ENCODE measurements at regions not wholly inside any gene's neighbourhood (a gene's known extent, or its start where the extent isn't known, plus 50 kb on each side); places are given as distances from the start of the nearest gene placed in this dataset.

GRCh38 chr14:54325766-54326165 lies 71.0 kb upstream of the CDKN3 start:
- TF ChIP-seq CREB1 (IDR thresholded peaks at IDR 0.05; ENCODE audit: low read depth), result no peak
- no peak for TF ChIP-seq TEAD4 (IDR thresholded peaks at IDR 0.05)
- no peak for TF ChIP-seq TCF12 (IDR thresholded peaks at IDR 0.05; ENCODE audit: low read depth)
- TF ChIP-seq EP300 (IDR thresholded peaks at IDR 0.05; ENCODE audit: borderline replicate concordance), result no peak
- no peak for TF ChIP-seq RAD21 (IDR thresholded peaks at IDR 0.05; ENCODE audit: low read depth)
- no peak for TF ChIP-seq TAF1 (IDR thresholded peaks at IDR 0.05; ENCODE audit: low read depth)
- TF ChIP-seq MAX (IDR thresholded peaks at IDR 0.05), result no peak
- TF ChIP-seq CEBPB (IDR thresholded peaks at IDR 0.05), result no peak
- TF ChIP-seq REST (IDR thresholded peaks at IDR 0.05; ENCODE audit: low read depth), result no peak
- no peak for TF ChIP-seq ZBTB7A (IDR thresholded peaks at IDR 0.05; ENCODE audit: low read depth)
- no peak for TF ChIP-seq YY1 (IDR thresholded peaks at IDR 0.05; ENCODE audit: low read depth)
- TF ChIP-seq FOXM1 (IDR thresholded peaks at IDR 0.05; ENCODE audit: borderline replicate concordance, low read depth), result no peak
- TF ChIP-seq USF1 (IDR thresholded peaks at IDR 0.05), result no peak
- no peak for TF ChIP-seq EGR1 (IDR thresholded peaks at IDR 0.05)
- TF ChIP-seq NFIC (IDR thresholded peaks at IDR 0.05), result no peak

GRCh38 chr14:54329082-54329695 lies 67.6 kb upstream of the CDKN3 start:
- TF ChIP-seq FOXM1 (IDR thresholded peaks at IDR 0.05; ENCODE audit: borderline replicate concordance, low read depth) (no peak), RAD21 (IDR thresholded peaks at IDR 0.05; ENCODE audit: low read depth) (peak; percentile 92)

GRCh38 chr14:54330876-54331275 lies 65.9 kb upstream of the CDKN3 start:
- no peak for TF ChIP-seq USF1 (IDR thresholded peaks at IDR 0.05)
- no peak for TF ChIP-seq FOXM1 (IDR thresholded peaks at IDR 0.05; ENCODE audit: borderline replicate concordance, low read depth)
- TF ChIP-seq EP300 (IDR thresholded peaks at IDR 0.05; ENCODE audit: borderline replicate concordance), result no peak
- TF ChIP-seq ZBTB7A (IDR thresholded peaks at IDR 0.05; ENCODE audit: low read depth), result no peak

GRCh38 chr14:54331516-54331915 lies 65.3 kb upstream of the CDKN3 start:
- no peak for TF ChIP-seq CREB1 (IDR thresholded peaks at IDR 0.05; ENCODE audit: low read depth)
- TF ChIP-seq NFIC (IDR thresholded peaks at IDR 0.05), result no peak
- no peak for TF ChIP-seq TAF1 (IDR thresholded peaks at IDR 0.05; ENCODE audit: low read depth)
- no peak for TF ChIP-seq TEAD4 (IDR thresholded peaks at IDR 0.05)
- no peak for TF ChIP-seq FOXM1 (IDR thresholded peaks at IDR 0.05; ENCODE audit: borderline replicate concordance, low read depth)
- TF ChIP-seq USF1 (IDR thresholded peaks at IDR 0.05), result no peak
- no peak for TF ChIP-seq EGR1 (IDR thresholded peaks at IDR 0.05)
- TF ChIP-seq TCF12 (IDR thresholded peaks at IDR 0.05; ENCODE audit: low read depth), result no peak
- TF ChIP-seq YY1 (IDR thresholded peaks at IDR 0.05; ENCODE audit: low read depth), result no peak

- TF ChIP-seq TAF1 (IDR thresholded peaks at IDR 0.05; ENCODE audit: low read depth) (no peak), RAD21 (IDR thresholded peaks at IDR 0.05; ENCODE audit: low read depth) (no peak), NFIC (IDR thresholded peaks at IDR 0.05) (no peak), REST (IDR thresholded peaks at IDR 0.05; ENCODE audit: low read depth) (no peak), USF1 (IDR thresholded peaks at IDR 0.05) (no peak), CREB1 (IDR thresholded peaks at IDR 0.05; ENCODE audit: low read depth) (no peak), FOXM1 (IDR thresholded peaks at IDR 0.05; ENCODE audit: borderline replicate concordance, low read depth) (no peak), EP300 (IDR thresholded peaks at IDR 0.05; ENCODE audit: borderline replicate concordance) (no peak), CEBPB (IDR thresholded peaks at IDR 0.05) (no peak), YY1 (IDR thresholded peaks at IDR 0.05; ENCODE audit: low read depth) (no peak), TCF12 (IDR thresholded peaks at IDR 0.05; ENCODE audit: low read depth) (no peak), MAX (IDR thresholded peaks at IDR 0.05) (no peak), EGR1 (IDR thresholded peaks at IDR 0.05) (no peak), ZBTB7A (IDR thresholded peaks at IDR 0.05; ENCODE audit: low read depth) (no peak), TEAD4 (IDR thresholded peaks at IDR 0.05) (no peak)
Measured at GRCh38 chr14:54332490-54332889, 64.3 kb upstream of the CDKN3 start.

All from Ishikawa (cell line).